ENCODE measurements at regions not wholly inside any gene's neighbourhood (a gene's known extent, or its start where the extent isn't known, plus 50 kb on each side); places are given as distances from the start of the nearest gene placed in this dataset.
A peak's percentile ranks its signal among the peaks of the same experiment; 100 is the strongest.

DNA sequence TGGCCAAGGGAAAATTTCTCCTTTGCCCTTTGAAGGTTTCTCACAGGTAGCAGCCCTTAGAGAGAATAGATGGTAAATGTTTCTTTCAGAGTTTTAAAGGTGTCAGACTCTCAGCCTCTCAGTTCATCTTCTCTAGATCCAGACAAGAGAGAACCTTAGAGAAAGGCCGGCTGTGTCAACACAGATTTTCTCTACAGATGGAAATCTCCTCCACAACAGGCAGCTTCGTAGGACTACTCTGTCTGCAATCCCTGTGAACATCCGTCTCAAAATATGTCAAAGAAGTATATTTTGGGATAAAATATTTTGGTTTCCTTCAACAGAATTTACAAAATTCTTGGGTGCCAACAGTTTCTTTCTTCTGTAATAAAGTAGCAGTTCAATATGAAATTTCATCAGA is 282.1 kb upstream of the POU1F1 start:
- Histone ChIP-seq H3K79me2 (ENCODE audit: control insufficient read depth, insufficient read depth, low read length) (no peaks in the 10 kb centered on the region), H3K9me1 (ENCODE audit: control insufficient read depth, insufficient read depth, low read length) (no peaks in the 10 kb centered on the region), H2AFZ (ENCODE audit: low read depth, low read length) (no peak overlapping the region), H3K9me3 (replicated peaks; ENCODE audit: control insufficient read depth, insufficient read depth, low read depth, low read length) (no peaks in the 10 kb centered on the region), H3K9ac (ENCODE audit: insufficient read depth in 1 of 2, low read depth in 2 of 2, low read length in 2 of 2) (no peak overlapping the region), H3K4me3 (no peak overlapping the region), H3K27me3 (ENCODE audit: control insufficient read depth in 2 of 2, insufficient read depth in 2 of 2, low read length in 2 of 2) (no peaks in the 10 kb centered on the region), H3K27ac (ENCODE audit: extremely low read depth, low read depth, low read length) (no peak overlapping the region), H3K36me3 (ENCODE audit: control insufficient read depth, insufficient read depth, low read length) (no peaks in the 10 kb centered on the region), H4K20me1 (replicated peaks; ENCODE audit: control insufficient read depth, insufficient read depth, low read length) (no peaks in the 10 kb centered on the region), H3K4me2 (ENCODE audit: insufficient read depth, low read length) (no peak overlapping the region), H3K4me1 (replicated peaks in 1 of 2; ENCODE audit: control insufficient read depth in 2 of 2, insufficient read depth in 2 of 2, low read length in 2 of 2) (no peaks in the 10 kb centered on the region)
- ChIA-PET CTCF (ENCODE audit: low intra/inter-chr PET ratio) (no interaction called here), POLR2A (no interaction called here)
- whole genome bisulfite sequencing (ENCODE audit: insufficient coverage, low coverage, missing lambda C conversion rate), result 0% methylated on average over 2 of the region's 3 CpGs
- FAIRE-seq (no peak), DNase-seq (ENCODE audit: extremely low read depth in 1 of 4, low spot score in 3 of 4) (no peak), ATAC-seq (peak; percentile 43; the same call in 1 of the 3 replicates)
- BruUV-seq (replicated peaks), result no TSS peak
- in situ Hi-C loops (cut with MboI), result no loop called here
- no peak for TF ChIP-seq EP400 (IDR thresholded peaks at IDR 0.05)
- TF ChIP-seq FOXA3 (CRISPR knock-in tag; conservative IDR thresholded peaks at IDR 0.05 in 1 of 2, IDR thresholded peaks at IDR 0.05 in 1 of 2), result peak in 1 of 2 experiments; percentile 58; a peak in 2 of 4 replicates
- TF ChIP-seq TAL1 (IDR thresholded peaks at IDR 0.05), result peak; percentile 48
- no peak for TF ChIP-seq THRB (CRISPR knock-in tag; conservative IDR thresholded peaks at IDR 0.05)
- TF ChIP-seq CBFA2T3 (IDR thresholded peaks at IDR 0.05), result peak; percentile 32; the same call in 1 of the 2 replicates
- peak; percentile 51 for TF ChIP-seq ARID1B (IDR thresholded peaks at IDR 0.05)
- peak; percentile 31; the same call in 1 of the 2 replicates for TF ChIP-seq TEAD4 (IDR thresholded peaks at IDR 0.05; ENCODE audit: low read length)
- no peak for TF ChIP-seq TEAD4 (CRISPR knock-in tag; IDR thresholded peaks at IDR 0.05; ENCODE audit: borderline replicate concordance)
- intact Hi-C loops (cut with micrococcal nuclease), result loop anchor here (10.0 kb wide), 1 partner anchor 236 kb away; the partner anchor contains the start of gene HTR1F
